ENCODE measurements at regions not wholly inside any gene's neighbourhood (a gene's known extent, or its start where the extent isn't known, plus 50 kb on each side); places are given as distances from the start of the nearest gene placed in this dataset.

DNA sequence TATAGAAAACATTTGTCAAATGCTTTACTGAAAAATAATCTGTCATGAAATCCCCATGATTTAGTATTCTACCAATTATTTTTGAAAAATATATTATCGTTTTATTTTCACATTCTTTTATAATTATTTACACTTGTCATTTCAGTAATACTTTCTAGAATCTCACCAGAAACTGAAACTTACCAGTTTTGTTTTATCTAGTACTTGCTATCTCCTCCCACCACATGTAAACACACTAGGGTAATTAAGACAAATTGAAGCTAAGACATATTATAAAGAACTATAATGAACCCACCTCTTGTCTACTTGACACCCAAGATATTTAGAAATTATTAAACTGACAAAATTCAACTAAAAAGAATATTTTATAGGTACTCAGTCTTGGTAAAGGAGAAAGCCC, 51.5 kb upstream of the GRM3 start:
- Histone ChIP-seq H3K4me1 (ENCODE audit: control insufficient read depth, insufficient read depth, low read length) (no peaks in the 10 kb centered on the region), H3K9me3 (ENCODE audit: control insufficient read depth, low read depth, low read length) (no peaks in the 10 kb centered on the region), H3K27ac (ENCODE audit: low read length) (no peak overlapping the region), H3K27me3 (ENCODE audit: control insufficient read depth, insufficient read depth, low read length) (no peaks in the 10 kb centered on the region), H3K36me3 (ENCODE audit: control insufficient read depth, insufficient read depth, low read length) (no peaks in the 10 kb centered on the region), H3K4me3 (ENCODE audit: low read length) (no peak overlapping the region)
- DNase-seq, result no peak
- WGBS (ENCODE audit: insufficient coverage, low lambda C conversion rate), result 93% methylated on average over 1 of the region's 1 CpG

DNA sequence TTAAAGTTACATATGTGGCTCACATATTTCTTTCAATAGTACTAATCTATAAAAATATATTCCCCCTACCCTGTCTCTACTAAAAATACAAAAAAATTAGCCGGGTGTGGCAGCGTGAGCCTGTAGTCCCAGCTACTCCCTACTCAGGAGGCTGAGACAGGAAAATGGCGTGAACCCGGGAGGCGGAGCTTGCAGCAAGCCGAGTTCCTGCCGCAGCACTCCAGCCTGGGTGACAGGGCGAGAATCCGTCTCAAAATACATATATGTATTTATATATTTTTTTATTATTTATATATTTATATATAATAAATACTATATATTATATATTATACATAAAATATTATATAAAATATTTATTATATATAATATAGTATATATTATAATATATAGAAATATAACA, 69.7 kb upstream of the GRM3 start:
- WGBS (ENCODE audit: insufficient coverage, low lambda C conversion rate), result no CpG with 5 or more reads among the region's 9 CpGs
- Histone ChIP-seq H3K36me3 (ENCODE audit: control insufficient read depth, insufficient read depth, low read length) (no peaks in the 10 kb centered on the region), H3K4me1 (ENCODE audit: control insufficient read depth, insufficient read depth, low read length) (no peaks in the 10 kb centered on the region), H3K9me3 (ENCODE audit: control insufficient read depth, low read depth, low read length) (no peaks in the 10 kb centered on the region), H3K27me3 (ENCODE audit: control insufficient read depth, insufficient read depth, low read length) (no peaks in the 10 kb centered on the region), H3K27ac (ENCODE audit: low read length) (no peak overlapping the region), H3K4me3 (ENCODE audit: low read length) (no peak overlapping the region)
- no peak for DNase-seq

DNA sequence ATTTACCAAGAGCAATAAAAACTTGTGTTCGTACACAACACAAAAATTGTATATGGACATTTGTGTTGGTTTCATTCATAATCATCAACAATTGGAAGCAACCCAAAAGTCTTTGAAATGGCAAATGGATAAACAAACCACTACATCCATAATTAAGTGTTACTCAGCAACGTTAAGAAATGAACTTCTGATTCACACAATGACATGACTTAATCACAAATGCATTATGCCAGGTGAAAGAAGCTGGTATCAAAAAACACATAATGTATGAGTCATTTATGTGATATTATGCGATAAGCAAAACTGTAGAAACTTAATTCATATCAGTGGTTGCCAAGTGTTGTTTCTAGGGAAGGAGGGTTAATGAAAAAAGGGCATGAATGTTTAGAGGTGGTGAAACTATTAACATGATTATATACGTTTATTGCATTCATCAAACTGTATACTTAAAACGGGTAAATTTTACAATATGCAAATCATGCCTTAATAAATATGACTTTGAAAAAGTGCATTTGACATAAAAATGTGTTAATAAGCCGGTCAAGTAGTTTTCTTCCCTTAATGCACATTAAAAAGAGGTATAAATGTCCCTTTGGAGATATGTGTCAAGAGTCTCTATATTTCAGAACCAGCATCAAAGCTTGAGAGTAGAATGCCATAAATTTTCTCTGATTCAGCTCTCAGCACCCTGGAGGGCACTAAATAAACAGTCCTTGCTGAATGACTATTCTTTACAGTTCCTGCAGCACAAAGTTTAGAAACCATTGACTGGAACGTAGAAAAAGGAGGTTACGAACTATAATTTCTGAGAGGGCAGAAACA, 84.8 kb upstream of the GRM3 start:
- DNase-seq, result no peak
- WGBS (ENCODE audit: insufficient coverage, low lambda C conversion rate), result 42% methylated on average over 4 of the region's 8 CpGs
- H3K4me3 ChIP-seq (ENCODE audit: low read length), result no peak overlapping the region

GRCh38 chr7:86534641-86535040, 109.1 kb upstream of the GRM3 start:
- no peaks in the 10 kb centered on the region for H3K9me3 ChIP-seq (ENCODE audit: control insufficient read depth, low read depth, low read length)
- no peaks in the 10 kb centered on the region for H3K4me1 ChIP-seq (ENCODE audit: control insufficient read depth, insufficient read depth, low read length)
- DNase-seq, result no peak
- H3K27ac ChIP-seq (ENCODE audit: low read length), result no peak overlapping the region
- WGBS (ENCODE audit: insufficient coverage, low lambda C conversion rate), result no CpG with 5 or more reads among the region's 5 CpGs
- H3K36me3 ChIP-seq (ENCODE audit: control insufficient read depth, insufficient read depth, low read length), result no peaks in the 10 kb centered on the region
- no peaks in the 10 kb centered on the region for H3K27me3 ChIP-seq (ENCODE audit: control insufficient read depth, insufficient read depth, low read length)
- no peak overlapping the region for H3K4me3 ChIP-seq (ENCODE audit: low read length)

More for the DNA sequence above, 84.8 kb upstream of the GRM3 start:
- no peaks in the 10 kb centered on the region for H3K36me3 ChIP-seq (ENCODE audit: control insufficient read depth, insufficient read depth, low read length)
- H3K4me1 ChIP-seq (ENCODE audit: control insufficient read depth, insufficient read depth, low read length), result no peaks in the 10 kb centered on the region
- no peaks in the 10 kb centered on the region for H3K9me3 ChIP-seq (ENCODE audit: control insufficient read depth, low read depth, low read length)
- H3K27ac ChIP-seq (ENCODE audit: low read length), result no peak overlapping the region
- no peaks in the 10 kb centered on the region for H3K27me3 ChIP-seq (ENCODE audit: control insufficient read depth, insufficient read depth, low read length)

DNA sequence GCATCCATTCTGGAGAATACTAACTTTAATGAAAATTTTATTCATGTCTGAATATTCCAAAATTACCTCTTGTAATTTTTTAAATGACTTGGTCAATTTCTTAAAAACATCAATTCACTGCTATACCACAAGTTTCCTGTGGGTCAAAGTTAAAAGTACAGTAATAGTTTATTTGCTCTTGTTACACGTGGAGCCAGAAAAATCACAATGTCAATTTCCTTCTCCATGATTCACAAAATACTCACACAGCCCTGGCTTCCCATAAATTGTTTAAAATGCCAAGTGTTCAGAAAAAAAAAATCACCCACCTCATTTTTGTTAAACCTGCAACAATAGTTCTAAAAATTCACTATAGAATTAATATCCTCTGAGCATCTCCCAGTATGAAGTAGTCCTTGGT, 139.5 kb upstream of the GRM3 start:
- Histone ChIP-seq H3K4me1 (ENCODE audit: control insufficient read depth, insufficient read depth, low read length) (no peaks in the 10 kb centered on the region), H3K27ac (ENCODE audit: low read length) (no peak overlapping the region), H3K4me3 (ENCODE audit: low read length) (no peak overlapping the region), H3K27me3 (ENCODE audit: control insufficient read depth, insufficient read depth, low read length) (no peaks in the 10 kb centered on the region), H3K9me3 (ENCODE audit: control insufficient read depth, low read depth, low read length) (no peaks in the 10 kb centered on the region), H3K36me3 (ENCODE audit: control insufficient read depth, insufficient read depth, low read length) (no peaks in the 10 kb centered on the region)
- no peak for DNase-seq
- WGBS (ENCODE audit: insufficient coverage, low lambda C conversion rate), result 29% methylated on average over 1 of the region's 1 CpG

DNA sequence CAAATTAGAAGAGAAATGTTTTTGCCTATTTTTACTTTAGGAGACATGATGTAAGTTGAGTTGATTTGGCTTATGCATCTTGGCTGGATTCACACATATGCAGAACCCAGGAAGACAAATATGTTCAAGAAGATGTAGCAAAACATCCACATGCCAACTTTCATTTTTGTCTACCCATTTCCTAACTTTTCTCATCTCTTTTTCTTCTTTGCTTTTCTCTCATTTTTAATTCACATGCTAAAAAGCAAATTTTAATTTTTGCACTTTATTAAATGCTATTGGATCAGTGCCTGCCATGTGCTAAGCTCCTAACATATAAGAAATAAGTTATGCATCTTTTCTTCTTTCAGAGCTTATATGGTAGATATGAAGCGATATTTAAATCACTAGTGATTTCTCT, 143.7 kb upstream of the GRM3 start:
- no peak for DNase-seq
- no peak overlapping the region for H3K27ac ChIP-seq (ENCODE audit: low read length)
- no peaks in the 10 kb centered on the region for H3K4me1 ChIP-seq (ENCODE audit: control insufficient read depth, insufficient read depth, low read length)
- no peaks in the 10 kb centered on the region for H3K27me3 ChIP-seq (ENCODE audit: control insufficient read depth, insufficient read depth, low read length)
- no peak overlapping the region for H3K4me3 ChIP-seq (ENCODE audit: low read length)
- 86% methylated on average over 1 of the region's 1 CpG for WGBS (ENCODE audit: insufficient coverage, low lambda C conversion rate)
- no peaks in the 10 kb centered on the region for H3K36me3 ChIP-seq (ENCODE audit: control insufficient read depth, insufficient read depth, low read length)
- no peaks in the 10 kb centered on the region for H3K9me3 ChIP-seq (ENCODE audit: control insufficient read depth, low read depth, low read length)

DNA sequence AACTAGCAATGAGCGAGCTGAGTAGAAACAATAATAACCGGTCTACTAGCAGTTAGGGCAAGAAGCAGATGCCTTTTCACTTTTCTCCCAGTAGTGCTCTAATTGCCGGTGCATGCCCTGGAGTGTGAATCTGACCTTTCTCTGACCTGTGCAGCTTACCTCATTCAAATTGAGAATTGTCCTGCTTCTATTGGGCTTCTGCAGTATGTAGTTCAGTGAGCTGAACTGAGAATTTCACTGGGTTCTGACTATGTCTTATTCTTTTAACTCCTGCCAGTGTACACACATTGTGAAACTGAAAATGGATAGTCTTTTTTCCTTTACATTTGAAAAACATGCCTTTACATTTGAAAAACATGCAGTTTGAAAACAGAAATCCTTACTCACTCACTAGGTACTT, 157.9 kb upstream of the GRM3 start:
- Histone ChIP-seq H3K36me3 (ENCODE audit: control insufficient read depth, insufficient read depth, low read length) (no peaks in the 10 kb centered on the region), H3K27ac (ENCODE audit: low read length) (no peak overlapping the region), H3K4me1 (ENCODE audit: control insufficient read depth, insufficient read depth, low read length) (no peaks in the 10 kb centered on the region), H3K9me3 (ENCODE audit: control insufficient read depth, low read depth, low read length) (no peaks in the 10 kb centered on the region), H3K27me3 (ENCODE audit: control insufficient read depth, insufficient read depth, low read length) (no peaks in the 10 kb centered on the region), H3K4me3 (ENCODE audit: low read length) (no peak overlapping the region)
- DNase-seq, result no peak
- 90% methylated on average over 2 of the region's 3 CpGs for WGBS (ENCODE audit: insufficient coverage, low lambda C conversion rate)

DNA sequence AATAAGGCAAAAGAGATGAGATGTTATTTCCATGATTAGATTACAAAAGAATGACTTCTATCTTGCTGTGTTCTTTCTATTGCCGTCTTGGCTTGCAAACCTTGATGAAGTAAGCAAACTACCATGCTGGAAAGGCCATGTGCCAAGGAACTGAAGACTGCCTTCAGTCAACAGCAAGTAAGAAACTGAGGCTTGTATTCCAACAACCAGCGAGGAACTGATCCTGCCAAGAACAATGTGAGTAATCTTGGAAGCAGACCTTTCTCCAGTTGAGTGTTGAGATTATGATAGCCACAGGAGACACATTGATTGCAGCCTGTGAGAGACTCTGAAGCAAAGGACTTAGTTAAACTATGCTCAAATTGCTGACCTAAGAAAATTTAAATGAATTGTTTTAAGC, 164.6 kb upstream of the GRM3 start:
- Histone ChIP-seq H3K36me3 (ENCODE audit: control insufficient read depth, insufficient read depth, low read length) (no peaks in the 10 kb centered on the region), H3K4me3 (ENCODE audit: low read length) (no peak overlapping the region), H3K4me1 (ENCODE audit: control insufficient read depth, insufficient read depth, low read length) (no peaks in the 10 kb centered on the region), H3K27me3 (ENCODE audit: control insufficient read depth, insufficient read depth, low read length) (no peaks in the 10 kb centered on the region), H3K27ac (ENCODE audit: low read length) (no peak overlapping the region), H3K9me3 (ENCODE audit: control insufficient read depth, low read depth, low read length) (no peaks in the 10 kb centered on the region)
- WGBS (ENCODE audit: insufficient coverage, low lambda C conversion rate), result 83% methylated on average over 1 of the region's 2 CpGs
- DNase-seq, result no peak

DNA sequence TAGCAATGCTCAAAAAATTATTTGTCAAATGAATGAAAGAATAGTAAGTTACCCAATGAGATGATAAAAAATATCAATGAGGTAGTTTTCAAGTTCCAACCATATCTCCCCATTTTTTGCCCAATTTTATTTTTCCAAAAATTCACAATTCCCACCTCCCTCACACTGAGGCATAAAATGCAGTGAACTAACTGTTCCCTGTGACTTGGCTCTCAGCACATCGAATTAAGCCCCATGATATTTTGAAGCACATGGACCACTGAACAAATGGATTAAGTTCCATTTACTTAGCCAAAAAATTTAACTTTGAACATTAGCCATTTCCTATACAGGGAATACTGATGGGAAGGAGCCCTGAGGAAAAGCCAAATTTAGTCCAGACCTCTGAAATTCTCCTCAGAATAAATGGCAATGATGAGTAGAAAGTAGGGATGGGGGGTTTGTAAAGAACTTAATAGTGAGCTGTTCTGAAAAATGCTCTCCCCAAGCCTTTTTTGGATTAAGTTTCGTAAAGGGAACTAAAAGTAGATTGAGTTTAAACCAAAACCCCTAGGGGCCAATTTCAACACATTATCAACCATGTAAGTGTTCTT, 166.3 kb upstream of the GRM3 start:
- no peak for DNase-seq
- WGBS (ENCODE audit: insufficient coverage, low lambda C conversion rate), result 100% methylated on average over 1 of the region's 2 CpGs

GRCh38 chr7:86470763-86471162, 172.9 kb upstream of the GRM3 start:
- Histone ChIP-seq H3K4me1 (ENCODE audit: control insufficient read depth, insufficient read depth, low read length) (no peaks in the 10 kb centered on the region), H3K4me3 (ENCODE audit: low read length) (no peak overlapping the region), H3K27me3 (ENCODE audit: control insufficient read depth, insufficient read depth, low read length) (no peaks in the 10 kb centered on the region), H3K27ac (ENCODE audit: low read length) (no peak overlapping the region), H3K36me3 (ENCODE audit: control insufficient read depth, insufficient read depth, low read length) (no peaks in the 10 kb centered on the region), H3K9me3 (ENCODE audit: control insufficient read depth, low read depth, low read length) (no peaks in the 10 kb centered on the region)
- DNase-seq, result no peak
- no CpG with 5 or more reads among the region's 1 CpG for WGBS (ENCODE audit: insufficient coverage, low lambda C conversion rate)

More for the DNA sequence above, 166.3 kb upstream of the GRM3 start:
- Histone ChIP-seq H3K4me3 (ENCODE audit: low read length) (no peak overlapping the region), H3K36me3 (ENCODE audit: control insufficient read depth, insufficient read depth, low read length) (no peaks in the 10 kb centered on the region), H3K27ac (ENCODE audit: low read length) (no peak overlapping the region), H3K4me1 (ENCODE audit: control insufficient read depth, insufficient read depth, low read length) (no peaks in the 10 kb centered on the region), H3K27me3 (ENCODE audit: control insufficient read depth, insufficient read depth, low read length) (no peaks in the 10 kb centered on the region), H3K9me3 (ENCODE audit: control insufficient read depth, low read depth, low read length) (no peaks in the 10 kb centered on the region)

Data from large intestine (tissue), 3 donors.